Skeletal muscle satellite cell (primary cell): ENCODE measurements at regions not wholly inside any gene's neighbourhood (a gene's known extent, or its start where the extent isn't known, plus 50 kb on each side); places are given as distances from the start of the nearest gene placed in this dataset.

ENCODE experiments used
- H3K27me3 ChIP-seq: 2 replicates; pipeline ENCODE4 v1.7.0; 2013; ENCODE audit warnings: low read length; ENCODE audit not compliant: control insufficient read depth, insufficient read depth
- H3K36me3 ChIP-seq: 2 replicates; pipeline ENCODE4 v1.7.0; 2013; ENCODE audit warnings: mild to moderate bottlenecking, control low read depth, low read length; ENCODE audit not compliant: insufficient read depth
- H3K4me1 ChIP-seq: 2 replicates; pipeline ENCODE4 v1.7.0; 2013; ENCODE audit warnings: low read length; ENCODE audit not compliant: control insufficient read depth, insufficient read depth
- H3K4me2 ChIP-seq: 2 replicates; pipeline ENCODE4 v1.7.0; 2013; ENCODE audit warnings: mild to moderate bottlenecking, low read length
- H3K4me3 ChIP-seq: 2 replicates; pipeline ENCODE4 v1.7.0; 2013; ENCODE audit warnings: low read length
- H3K9ac ChIP-seq: 2 replicates; pipeline ENCODE4 v1.7.0; 2013; ENCODE audit warnings: mild to moderate bottlenecking, low read depth, low read length, moderate library complexity
- H3K9me3 ChIP-seq: replicated peaks from 2 replicates; pipeline ENCODE4 v1.7.0; 2013; ENCODE audit warnings: mild to moderate bottlenecking, control low read depth, low read length

DNA sequence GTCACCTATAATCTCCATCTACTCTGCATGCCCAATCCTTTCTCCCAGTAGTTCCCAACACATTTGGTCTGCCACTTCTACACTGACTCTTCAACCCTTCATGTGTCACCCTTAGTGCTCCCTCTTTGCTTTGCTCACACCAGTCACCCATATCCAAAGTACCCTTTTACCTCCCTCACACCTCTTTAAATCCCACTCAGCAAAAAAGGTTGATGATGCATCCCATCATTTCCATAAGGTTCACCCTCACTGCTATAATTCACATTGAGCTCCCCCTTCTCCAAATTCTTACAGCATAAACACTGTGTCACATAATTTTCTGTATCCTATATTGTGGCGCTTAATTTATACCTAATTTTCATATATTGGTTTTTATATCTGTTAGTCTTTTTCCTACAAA lies 83.8 kb upstream of the ATP1B1 start:
- no peak overlapping the region for H3K9ac ChIP-seq
- no peaks in the 10 kb centered on the region for H3K9me3 ChIP-seq
- H3K4me1 ChIP-seq, result no peaks in the 10 kb centered on the region
- H3K4me3 ChIP-seq, result no peak overlapping the region
- peaks cover 5% of the 10 kb centered on the region for H3K27me3 ChIP-seq
- no peaks in the 10 kb centered on the region for H3K36me3 ChIP-seq
- H3K4me2 ChIP-seq, result no peak overlapping the region

DNA sequence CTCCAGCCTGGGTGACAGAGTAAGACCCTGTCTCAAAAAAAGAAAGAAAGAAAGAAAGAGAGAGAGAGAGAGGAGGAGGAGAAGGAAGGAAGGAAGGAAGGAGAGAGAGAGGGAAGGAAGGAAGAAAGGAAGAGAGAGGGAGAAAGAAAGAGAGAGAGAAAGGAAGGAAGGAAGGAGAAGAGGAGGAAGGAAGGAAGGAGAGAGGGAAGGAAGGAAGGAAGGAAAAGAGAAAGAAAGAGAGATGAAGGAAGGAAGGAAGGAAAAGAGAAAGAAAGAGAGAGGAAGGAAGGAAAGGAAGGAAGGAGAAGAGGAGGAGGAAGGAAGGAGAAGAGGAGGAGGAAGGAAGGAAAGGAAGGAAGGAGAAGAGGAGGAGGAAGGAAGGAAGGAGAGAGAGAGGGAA lies 82.2 kb upstream of the ATP1B1 start:
- H3K4me3 ChIP-seq, result no peak overlapping the region
- no peaks in the 10 kb centered on the region for H3K36me3 ChIP-seq
- no peak overlapping the region for H3K4me2 ChIP-seq
- H3K27me3 ChIP-seq, result peaks cover 5% of the 10 kb centered on the region
- H3K4me1 ChIP-seq, result no peaks in the 10 kb centered on the region
- H3K9ac ChIP-seq, result no peak overlapping the region
- H3K9me3 ChIP-seq, result no peaks in the 10 kb centered on the region

DNA sequence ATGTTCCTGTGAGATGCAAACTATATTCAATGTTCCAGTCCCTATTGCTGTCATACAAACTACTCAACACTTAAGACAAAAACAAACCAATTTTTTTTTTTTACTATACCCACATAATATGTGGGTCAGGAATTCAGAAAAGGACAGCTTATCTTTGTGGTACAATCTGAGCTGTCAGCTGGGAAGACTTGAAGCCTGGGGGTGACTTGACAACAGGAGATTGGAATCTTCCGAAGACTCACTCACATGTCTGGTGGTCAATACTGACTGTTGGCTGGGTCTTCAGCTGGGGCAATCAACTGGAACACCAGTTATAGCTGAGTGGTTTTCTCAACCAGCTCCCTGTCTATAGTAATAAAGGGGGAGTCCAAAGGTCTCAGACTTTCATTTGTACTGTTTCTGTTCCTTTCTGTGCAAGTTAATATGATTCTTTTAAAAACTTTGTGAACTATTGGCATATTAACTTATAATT lies 81.7 kb upstream of the ATP1B1 start:
- no peak overlapping the region for H3K4me3 ChIP-seq
- no peak overlapping the region for H3K4me2 ChIP-seq
- no peaks in the 10 kb centered on the region for H3K9me3 ChIP-seq
- H3K4me1 ChIP-seq, result no peaks in the 10 kb centered on the region
- H3K36me3 ChIP-seq, result no peaks in the 10 kb centered on the region
- no peak overlapping the region for H3K9ac ChIP-seq
- H3K27me3 ChIP-seq, result peaks cover 3% of the 10 kb centered on the region

DNA sequence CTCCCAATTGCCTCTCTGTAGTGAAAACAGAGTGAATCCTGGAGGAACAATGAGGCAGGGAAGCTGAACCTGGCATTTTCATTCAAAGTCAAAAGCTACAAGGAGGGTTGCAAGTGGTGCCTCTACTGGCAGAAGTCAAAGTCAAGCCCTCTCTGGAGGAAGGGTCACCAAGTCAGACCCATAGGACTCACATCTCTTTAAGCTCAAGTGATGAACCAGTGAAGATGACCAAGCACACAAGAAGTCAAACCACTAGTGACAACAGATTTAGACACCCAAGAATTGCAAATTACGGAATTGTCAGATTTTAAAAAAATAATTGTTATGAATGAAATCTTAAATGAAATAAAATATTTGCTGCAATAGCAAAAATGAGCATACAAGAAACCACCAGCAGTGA lies 81.1 kb upstream of the ATP1B1 start:
- Histone ChIP-seq H3K4me3 (no peak overlapping the region), H3K27me3 (no peaks in the 10 kb centered on the region), H3K4me1 (no peaks in the 10 kb centered on the region), H3K36me3 (no peaks in the 10 kb centered on the region), H3K9ac (no peak overlapping the region), H3K9me3 (no peaks in the 10 kb centered on the region), H3K4me2 (no peak overlapping the region)

DNA sequence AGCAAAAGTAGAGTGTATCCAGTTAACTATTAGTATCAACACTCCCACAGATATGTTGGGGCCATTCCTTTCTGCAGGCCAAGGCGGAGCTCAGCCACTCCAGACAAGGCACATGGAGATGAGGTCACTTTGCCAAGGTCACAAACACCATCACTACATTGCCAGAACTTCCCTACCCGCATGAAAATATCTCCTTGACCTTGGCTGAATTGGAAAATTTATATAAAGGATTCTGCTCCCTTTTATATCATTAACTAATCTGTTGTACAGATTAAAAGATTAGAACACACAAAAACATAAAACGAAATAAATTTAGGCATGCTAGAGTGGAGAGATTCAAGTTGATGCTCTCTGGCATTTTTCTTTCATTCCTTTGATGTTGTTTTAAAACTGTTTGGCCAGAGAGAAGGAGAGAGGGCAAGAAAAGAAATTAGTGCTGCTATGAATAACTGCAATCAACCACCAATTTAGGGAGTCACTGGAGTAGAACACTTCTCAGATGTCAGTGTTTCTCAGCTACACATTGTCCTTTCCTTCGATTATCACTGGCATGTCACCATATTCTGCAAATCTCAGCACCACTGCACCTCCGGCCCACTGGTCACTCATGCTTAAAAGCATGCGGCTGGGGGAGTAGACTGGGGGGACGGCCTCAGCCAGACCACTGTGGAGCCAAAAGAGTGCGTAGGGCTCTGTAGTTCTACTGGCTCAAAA lies 78.7 kb upstream of the ATP1B1 start:
- Histone ChIP-seq H3K36me3 (no peaks in the 10 kb centered on the region), H3K9me3 (no peaks in the 10 kb centered on the region), H3K9ac (no peak overlapping the region), H3K4me2 (no peak overlapping the region), H3K27me3 (no peaks in the 10 kb centered on the region), H3K4me1 (no peaks in the 10 kb centered on the region), H3K4me3 (no peak overlapping the region)

DNA sequence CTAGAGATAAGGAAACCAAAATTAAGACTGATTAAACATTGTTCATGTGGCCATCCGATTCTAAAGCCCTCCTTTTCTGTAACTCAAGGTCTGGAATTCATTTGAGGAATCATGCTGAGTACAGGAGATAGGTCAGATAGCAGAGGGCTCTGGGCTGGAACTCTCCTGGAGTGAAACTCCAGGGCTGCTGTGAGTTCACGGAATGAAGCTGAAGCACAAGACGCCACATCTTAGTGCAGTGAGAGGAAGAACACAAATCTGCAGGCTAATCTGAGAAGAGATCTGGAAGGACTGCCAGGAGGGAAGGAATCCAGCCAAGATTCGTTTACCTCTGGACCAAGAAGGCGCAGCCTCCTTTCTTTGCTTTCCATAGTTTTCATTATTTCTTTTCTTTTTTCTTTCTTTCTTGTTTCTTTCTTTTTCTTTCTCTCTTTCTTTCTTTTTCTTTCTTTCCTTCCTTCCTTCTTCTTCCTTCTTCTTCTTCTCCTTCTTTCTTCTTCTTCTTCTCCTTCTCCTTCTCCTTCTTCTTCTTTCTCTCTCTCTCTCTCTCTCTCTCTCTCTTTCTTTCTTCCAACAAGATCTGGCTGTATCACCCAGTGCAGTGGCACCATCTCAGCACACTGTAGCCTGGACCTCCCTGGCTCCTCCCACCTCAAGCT lies 74.8 kb upstream of the ATP1B1 start:
- Histone ChIP-seq H3K4me1 (no peaks in the 10 kb centered on the region), H3K27me3 (no peaks in the 10 kb centered on the region), H3K9me3 (no peaks in the 10 kb centered on the region), H3K36me3 (no peaks in the 10 kb centered on the region), H3K4me2 (no peak overlapping the region), H3K4me3 (no peak overlapping the region), H3K9ac (no peak overlapping the region)

DNA sequence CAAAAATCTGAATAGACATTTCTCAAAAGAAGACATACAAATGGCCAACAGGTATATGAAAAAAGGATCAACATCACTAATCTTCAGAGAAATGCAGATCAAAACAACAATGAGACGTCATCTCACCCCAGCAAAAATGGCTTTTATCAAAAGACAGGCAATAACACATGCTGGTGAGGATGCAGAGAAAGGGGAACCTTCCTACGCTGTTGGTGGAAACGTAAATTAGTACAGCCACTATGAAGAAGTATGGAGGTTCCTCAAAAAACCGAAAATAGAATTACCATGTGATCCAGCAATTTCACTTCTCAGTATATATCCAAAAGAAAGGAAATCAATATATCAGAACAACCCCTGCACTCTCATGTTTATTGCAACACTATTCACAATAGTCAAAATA lies 65.1 kb upstream of the ATP1B1 start:
- Histone ChIP-seq H3K9ac (no peak overlapping the region), H3K27me3 (no peaks in the 10 kb centered on the region), H3K36me3 (no peaks in the 10 kb centered on the region), H3K4me1 (no peaks in the 10 kb centered on the region), H3K4me2 (no peak overlapping the region), H3K4me3 (no peak overlapping the region), H3K9me3 (no peaks in the 10 kb centered on the region)

DNA sequence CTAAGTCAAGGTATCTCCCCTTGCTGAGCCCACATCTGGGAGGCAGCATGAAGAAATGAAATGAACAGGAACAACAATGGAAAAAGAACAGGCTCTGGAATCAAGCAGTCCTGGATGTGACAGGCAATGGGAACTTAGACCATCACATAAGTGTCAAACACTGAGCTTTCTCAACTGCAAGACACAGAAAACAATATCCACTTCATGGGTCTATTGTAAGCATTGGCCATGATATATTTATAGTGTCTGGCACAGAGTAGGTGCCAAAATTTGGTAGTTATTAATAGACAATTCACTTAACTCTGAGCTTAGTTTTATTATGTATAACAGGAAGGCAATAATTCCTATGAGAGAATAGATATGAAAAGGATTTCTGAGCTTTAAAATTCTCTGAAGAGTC lies 64.1 kb upstream of the ATP1B1 start:
- H3K27me3 ChIP-seq, result no peaks in the 10 kb centered on the region
- H3K4me3 ChIP-seq, result no peak overlapping the region

DNA sequence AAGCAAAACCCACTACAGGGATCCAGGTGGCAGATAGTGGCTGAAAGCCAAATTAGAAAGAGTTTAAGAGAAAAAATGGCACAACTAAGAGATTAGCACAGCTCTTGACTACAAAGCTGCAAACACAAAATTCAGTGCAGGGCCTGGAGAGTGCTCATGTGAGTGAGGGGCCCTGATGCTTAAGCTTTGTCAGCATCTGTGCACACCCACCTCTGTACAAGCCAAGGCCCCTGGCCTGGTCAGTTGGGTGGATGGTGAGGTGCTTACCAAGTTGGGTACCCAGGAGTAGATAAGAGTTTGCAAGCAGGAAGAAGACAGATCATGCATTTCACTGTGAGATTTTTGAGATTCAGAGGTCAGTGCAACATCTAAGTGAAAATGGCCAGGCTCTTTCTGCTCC lies 62.7 kb upstream of the ATP1B1 start:
- H3K36me3 ChIP-seq, result no peaks in the 10 kb centered on the region
- H3K9ac ChIP-seq, result no peak overlapping the region
- H3K4me3 ChIP-seq, result no peak overlapping the region
- H3K4me2 ChIP-seq, result no peak overlapping the region
- no peaks in the 10 kb centered on the region for H3K9me3 ChIP-seq
- no peaks in the 10 kb centered on the region for H3K4me1 ChIP-seq
- no peaks in the 10 kb centered on the region for H3K27me3 ChIP-seq

More for the DNA sequence above, 64.1 kb upstream of the ATP1B1 start:
- Histone ChIP-seq H3K4me2 (no peak overlapping the region), H3K9ac (no peak overlapping the region), H3K4me1 (no peaks in the 10 kb centered on the region), H3K9me3 (no peaks in the 10 kb centered on the region), H3K36me3 (no peaks in the 10 kb centered on the region)

DNA sequence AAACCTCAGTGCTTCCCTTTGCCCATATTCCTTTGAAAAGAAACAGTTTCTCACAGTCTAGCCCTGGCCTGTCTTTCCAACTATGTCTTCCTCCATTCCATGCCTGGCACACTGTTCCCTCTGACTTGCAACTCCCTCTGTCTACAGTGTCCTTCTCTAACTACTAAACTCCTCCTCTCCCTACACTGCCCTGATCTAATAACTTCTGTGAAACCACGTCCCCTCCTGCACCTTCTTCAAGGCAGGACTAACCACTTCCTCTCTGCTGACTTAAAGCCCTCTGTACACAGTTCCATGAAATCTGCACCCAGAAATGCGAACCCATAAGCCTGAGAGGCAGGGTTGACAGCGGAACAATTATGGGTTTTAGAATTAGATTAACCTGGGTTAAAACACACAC lies 62.2 kb upstream of the ATP1B1 start:
- no peaks in the 10 kb centered on the region for H3K27me3 ChIP-seq
- no peaks in the 10 kb centered on the region for H3K4me1 ChIP-seq
- no peak overlapping the region for H3K4me3 ChIP-seq

DNA sequence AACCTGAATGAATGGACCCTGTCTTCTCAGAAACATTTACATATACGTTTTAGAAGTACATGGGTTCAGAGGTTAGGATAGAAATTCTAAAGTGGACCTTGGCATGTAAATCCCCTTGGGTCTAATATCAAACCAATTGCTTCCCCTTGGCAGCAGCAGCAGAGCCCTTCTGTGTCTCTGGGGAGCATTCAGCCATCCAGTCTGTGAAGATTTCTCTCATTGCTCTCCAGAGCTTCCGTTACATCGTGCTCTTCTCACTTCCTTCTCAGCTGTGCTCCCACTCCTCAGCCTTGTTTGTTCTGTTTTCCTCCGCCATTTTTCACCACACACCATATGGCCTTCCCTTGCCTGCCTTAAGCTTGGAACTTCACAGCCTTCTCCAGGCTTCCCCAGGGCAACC lies 61.5 kb upstream of the ATP1B1 start:
- H3K9ac ChIP-seq, result no peak overlapping the region
- H3K4me1 ChIP-seq, result no peaks in the 10 kb centered on the region
- no peak overlapping the region for H3K4me3 ChIP-seq
- no peaks in the 10 kb centered on the region for H3K36me3 ChIP-seq
- H3K27me3 ChIP-seq, result no peaks in the 10 kb centered on the region
- no peak overlapping the region for H3K4me2 ChIP-seq
- no peaks in the 10 kb centered on the region for H3K9me3 ChIP-seq

More for the DNA sequence above, 62.2 kb upstream of the ATP1B1 start:
- Histone ChIP-seq H3K9ac (no peak overlapping the region), H3K4me2 (no peak overlapping the region), H3K36me3 (no peaks in the 10 kb centered on the region), H3K9me3 (no peaks in the 10 kb centered on the region)

DNA sequence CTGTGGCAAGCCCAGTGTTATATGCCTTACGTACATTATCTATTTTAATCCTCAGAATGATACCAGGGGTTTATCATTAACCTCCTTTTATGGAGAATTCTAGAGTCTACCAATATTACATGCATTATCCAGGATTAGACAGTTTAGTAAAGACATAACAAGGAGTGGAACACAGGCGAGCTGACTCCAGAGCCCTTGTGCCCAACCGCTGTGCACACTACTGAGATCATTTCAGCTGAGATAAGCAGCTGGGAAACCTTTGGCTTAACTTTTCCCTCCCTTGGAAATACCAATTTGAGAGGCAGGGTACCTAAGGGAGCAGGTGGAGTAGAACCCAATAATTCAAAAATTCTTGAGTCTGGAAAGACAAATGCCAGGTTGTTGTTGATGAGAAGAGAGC lies 59.8 kb upstream of the ATP1B1 start:
- Histone ChIP-seq H3K4me1 (no peaks in the 10 kb centered on the region), H3K9me3 (no peaks in the 10 kb centered on the region), H3K36me3 (no peaks in the 10 kb centered on the region), H3K4me3 (no peak overlapping the region), H3K9ac (no peak overlapping the region), H3K27me3 (no peaks in the 10 kb centered on the region), H3K4me2 (no peak overlapping the region)
